HG03575 (cell line): ENCODE measurements at regions not wholly inside any gene's neighbourhood (a gene's known extent, or its start where the extent isn't known, plus 50 kb on each side); places are given as distances from the start of the nearest gene placed in this dataset.

ENCODE experiments used
- ATAC-seq: cut with Tn5 transposase; IDR thresholded peaks from one replicate; pipeline ENCODE4 v1.9.1; 2021; ENCODE audit not compliant: unreplicated experiment, insufficient number of reproducible peaks, low FRiP score; ENCODE audit errors: extremely low read depth

DNA sequence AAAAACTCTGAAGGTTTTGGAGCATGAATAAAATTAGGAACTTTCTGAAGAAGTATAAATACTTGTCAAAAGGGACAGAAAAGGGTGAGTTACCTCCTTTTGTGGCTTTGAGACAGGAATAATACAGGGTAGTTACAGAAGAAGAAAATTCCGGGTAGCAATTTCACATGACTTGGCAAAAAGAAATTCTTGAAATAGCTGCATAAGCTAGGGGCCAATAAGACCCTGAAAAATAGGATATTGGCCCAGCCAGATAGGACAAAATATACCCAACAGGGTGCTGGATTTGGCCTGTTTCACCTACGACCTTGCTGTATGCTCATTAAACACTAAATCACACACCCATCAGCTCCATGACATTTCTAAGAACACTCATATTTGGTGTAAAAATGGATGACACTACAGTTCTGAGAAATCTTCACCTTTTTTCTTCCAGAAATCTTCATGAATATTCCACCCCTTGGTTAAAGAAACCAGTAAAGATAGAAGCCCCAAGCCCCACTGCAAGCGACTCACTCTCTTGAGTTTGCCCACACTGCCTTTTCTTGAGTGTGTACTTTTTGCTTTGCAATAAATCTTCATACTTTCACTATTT, 362.7 kb downstream of the SEMA3D start:
- ATAC-seq, result no peak

DNA sequence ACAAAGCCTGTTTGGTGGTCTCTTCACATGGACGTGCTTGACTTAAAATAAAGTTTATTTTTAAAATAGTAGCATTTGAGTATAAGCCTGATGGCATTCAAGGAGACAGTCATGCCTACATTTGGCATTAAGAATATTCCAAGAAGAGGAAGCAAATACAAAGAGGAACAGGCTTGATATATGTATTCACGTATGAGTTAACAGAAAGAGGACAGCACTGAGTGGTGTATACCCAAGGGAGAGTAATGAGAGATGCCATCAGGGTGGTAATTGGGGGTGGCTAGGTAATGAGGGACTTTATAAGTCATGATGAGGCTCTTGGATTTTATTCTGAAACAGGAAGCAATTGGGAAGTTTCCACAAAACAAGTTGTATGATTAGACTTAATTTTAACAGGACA, 363.3 kb downstream of the SEMA3D start:
- no peak for ATAC-seq

DNA sequence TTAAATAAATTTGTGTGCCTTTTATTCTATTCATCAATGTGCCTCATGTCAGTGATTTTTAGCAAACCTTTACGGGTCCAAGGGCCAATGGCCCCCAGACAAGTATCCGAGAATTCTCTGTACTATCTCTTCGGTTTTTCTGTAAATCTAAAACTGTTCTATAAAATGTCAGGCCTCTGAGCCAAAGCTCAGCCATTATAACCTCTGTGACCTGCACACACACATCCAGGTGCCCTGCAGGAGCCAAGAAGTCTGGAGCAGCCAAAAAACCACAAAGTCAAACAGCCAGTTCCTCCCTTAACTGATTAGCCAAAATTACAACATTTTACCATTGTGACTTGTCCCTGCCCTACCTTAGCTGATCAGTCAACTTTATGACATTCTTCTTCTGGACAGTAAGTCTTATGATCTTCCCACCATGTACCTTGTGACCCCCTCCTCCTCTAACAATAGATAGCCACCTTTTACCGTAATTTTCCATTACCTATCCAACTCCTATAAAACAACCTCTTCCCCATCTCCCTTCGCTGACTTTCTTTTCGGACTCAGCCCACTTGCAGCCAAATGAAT, 363.8 kb downstream of the SEMA3D start:
- no peak for ATAC-seq

DNA sequence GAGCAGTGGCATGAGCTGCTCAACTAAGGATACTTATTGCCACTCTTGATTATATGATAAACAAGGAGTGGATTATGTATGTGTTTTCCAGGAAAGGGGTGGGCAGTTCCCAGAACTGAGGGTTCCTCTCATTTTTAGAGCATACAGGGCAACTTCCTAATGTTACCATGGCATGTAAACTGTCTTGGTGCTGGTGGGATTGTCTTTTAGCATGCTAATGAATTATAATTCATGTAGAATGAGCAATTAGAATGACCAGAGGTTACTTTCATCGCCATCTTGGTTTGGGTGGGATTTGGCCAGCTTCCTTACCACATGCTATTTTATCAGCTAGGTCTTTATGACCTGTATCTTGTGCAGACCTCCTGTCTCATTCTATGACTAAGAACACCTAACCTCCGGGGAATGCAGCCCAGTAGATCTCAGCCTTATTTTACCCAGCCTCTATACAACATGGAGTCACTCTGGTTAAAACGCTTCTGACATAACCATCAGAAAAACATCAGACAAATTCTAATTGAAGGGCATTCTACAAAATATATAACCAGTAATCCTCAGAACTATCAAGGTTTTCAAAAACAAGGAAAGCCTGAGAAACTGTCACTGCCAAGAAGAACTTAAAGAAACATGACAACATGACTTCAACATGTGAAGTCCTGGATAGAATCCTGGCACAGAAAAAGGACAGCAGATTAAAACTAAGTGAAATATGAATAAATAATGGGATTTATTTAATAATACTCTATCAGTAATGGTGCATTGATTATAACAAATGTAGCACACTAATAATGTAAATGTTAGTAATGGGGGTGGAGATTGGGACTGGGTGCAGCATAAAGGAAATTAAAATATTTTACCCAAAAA, 365.0 kb downstream of the SEMA3D start:
- ATAC-seq, result no peak

DNA sequence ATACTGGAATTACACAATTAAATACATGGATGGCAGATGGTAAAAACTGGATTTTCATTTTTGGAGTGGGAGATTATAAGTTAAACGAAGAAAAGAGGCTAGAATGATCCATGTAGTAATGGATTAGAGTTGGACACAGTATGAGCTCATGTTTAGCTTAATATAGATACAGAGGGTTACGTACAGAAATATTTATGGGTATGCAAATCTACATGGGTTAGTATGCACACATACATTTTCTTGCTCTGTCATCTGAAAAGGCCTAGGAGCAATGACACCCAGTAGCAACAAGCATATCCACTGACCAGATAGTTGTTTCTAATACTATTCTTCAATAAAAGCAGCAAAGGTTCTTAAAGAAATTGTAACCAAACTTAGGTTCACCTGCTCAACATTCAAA, 366.4 kb downstream of the SEMA3D start:
- no peak for ATAC-seq

DNA sequence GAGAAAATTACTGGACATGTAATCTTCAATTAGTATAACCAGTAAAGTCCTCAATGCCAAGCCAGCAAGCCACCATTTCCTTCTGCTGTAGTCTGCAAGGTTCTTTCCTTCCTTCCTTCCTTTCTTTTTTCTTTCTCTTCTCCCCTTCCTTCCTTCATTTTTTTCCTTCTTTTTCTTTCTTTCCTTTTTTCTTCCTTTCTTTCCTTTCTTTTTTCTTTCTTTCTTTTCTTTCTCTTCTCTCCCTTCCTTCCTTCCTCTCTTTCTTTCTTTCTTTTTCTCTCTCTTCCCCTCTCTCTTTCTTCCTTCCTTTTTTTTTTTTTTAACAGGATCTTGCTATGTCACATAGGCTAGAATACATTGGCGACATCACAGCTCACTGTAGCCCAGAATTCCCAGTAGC, 369.8 kb downstream of the SEMA3D start:
- no peak for ATAC-seq

DNA sequence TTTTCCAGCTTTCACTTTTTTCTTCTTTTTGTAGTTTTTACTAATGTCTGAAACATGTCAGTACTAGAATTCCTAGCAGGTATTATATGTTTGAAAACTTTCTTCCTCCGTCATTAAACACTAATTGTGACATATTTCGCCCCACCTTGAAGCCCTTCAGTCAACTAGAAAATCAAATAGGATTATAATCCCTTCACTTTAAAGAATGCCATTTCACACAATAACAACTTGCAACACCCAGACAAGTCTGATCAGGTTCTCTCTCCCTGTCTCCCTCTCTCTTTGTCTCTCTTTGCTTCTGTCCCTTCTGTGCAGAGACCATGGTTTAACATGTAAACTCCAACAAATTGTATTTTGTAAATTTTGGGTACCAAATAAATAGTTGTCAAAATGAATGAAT, 373.5 kb downstream of the SEMA3D start:
- ATAC-seq, result no peak

DNA sequence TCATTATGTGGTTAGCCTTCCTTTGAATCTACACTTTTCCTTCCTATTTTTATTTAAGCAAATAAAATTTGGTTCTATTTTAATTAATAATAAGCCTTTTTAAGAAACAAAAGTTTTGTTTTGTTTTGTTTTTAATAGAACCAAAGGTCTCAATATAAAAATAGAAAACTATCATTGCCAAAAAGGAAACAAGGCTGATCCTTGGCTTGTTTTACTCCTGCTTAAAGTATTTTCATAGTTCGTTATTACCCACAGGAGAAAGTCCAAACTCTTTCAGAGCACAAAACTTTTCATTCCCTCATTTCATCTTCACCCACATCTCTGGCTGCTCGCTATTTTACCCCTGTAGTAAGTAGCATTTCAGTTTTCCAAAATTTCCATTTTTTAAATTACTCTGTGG, 374.8 kb downstream of the SEMA3D start:
- ATAC-seq, result no peak

DNA sequence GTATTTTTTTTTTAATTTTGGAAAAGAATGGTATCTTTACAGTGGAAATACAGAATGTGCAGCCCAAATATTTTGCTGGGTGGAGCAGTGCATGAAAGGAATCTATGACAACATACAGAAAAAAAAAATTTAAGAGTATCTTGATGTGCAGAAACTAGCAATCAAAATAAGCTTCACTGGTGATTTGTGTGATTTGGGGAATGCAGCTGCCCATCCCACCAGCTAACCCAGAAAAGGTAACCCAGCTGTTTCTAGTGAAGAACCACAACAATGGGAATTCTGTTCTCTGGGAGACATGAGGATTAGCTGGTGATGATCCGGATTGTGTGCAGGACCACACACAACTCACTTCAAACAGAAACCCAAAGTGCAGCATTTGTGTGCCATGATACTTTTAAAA, 375.5 kb downstream of the SEMA3D start:
- no peak for ATAC-seq

DNA sequence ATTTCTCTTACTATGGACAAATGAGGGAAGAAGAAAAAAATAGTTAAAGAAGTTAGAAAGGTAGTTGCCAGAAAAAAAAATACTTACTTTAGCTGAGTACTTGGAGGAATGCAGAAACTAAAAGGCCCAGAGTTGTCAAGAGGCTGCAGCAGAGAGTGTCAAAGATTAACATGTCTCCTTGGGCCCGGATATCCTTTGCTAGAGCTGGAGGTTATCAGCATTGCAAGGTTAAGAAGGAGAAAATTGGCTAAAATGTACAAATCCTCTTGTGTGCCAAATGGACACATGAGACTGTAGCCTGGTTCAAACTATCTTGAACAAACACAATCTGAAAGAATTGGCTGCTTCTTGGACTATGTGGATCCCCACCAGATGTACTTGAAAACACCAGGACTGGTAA, 377.0 kb downstream of the SEMA3D start:
- no peak for ATAC-seq

DNA sequence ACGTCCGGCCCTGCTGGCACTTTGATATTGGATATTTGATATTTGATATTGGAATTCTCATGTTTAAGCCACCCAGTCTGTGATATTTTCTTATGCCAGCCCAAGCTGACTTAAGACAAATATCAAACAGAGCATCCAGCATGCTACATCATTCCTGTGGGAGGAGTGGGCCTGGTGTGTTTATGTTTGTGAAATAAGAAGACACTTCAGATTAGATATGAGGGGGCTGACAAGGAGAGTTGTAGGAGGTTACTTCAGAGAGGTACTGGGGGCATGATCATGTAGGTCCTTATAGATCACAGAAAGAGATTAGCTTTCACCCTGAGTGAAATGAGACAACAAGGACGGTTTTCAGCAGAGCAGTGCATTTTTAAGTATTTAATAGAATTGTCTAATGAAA, 382.9 kb downstream of the SEMA3D start:
- no peak for ATAC-seq

DNA sequence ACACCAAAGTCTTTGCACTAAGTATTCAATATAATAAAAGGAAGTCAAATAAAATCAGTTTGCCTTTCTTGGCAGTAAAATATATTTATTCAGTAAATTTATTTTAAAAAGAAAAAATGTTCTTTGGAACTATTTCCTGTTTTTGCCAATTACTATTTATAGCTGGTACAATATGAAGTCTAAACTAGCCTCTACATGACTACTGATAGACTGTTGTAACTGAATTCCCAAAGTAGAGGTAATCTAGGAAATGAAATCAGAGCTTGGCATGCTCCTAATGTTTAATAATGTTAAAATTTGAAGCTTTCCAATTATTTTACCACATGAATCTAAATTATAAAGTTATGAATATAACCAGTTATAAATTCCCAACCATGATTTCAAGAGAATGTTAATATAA, 385.5 kb downstream of the SEMA3D start:
- ATAC-seq, result no peak

DNA sequence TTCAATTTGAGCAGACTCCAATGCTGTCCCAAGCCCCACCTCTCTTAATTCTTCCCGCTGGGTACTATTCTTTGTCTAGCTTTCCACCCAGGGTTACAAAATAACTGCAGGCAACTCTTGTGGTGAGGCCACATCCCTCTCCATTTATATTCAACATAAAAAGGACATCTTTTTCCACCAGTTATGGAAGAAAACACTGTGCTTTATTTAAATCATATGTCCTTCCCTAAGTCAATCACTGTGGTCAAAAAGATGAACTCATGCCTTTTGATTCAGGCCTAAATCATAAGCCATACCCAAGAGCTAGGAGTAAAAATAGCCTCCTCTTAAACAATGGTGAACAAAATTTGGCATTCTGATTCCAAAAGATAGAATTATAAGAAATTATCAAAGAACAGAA, 386.0 kb downstream of the SEMA3D start:
- ATAC-seq, result no peak

DNA sequence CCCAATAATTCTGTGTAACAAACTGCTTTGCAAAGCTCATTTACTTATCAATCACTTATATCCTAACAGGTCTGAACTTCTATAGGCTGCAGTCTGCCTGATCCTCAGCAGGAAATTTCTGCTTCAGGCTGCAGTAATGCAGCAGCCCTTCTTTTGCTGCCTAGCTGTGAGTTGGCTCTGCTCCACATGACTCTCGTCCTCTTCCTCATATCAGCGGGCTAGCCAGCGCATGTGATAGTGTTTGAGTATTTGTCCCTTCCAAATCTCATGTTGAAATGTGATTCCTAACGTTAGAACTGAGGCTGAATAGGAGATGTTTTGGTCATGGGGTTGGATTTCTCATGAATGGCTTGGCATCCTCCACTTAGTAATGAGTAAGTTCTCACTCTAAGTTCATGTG, 387.8 kb downstream of the SEMA3D start:
- no peak for ATAC-seq

DNA sequence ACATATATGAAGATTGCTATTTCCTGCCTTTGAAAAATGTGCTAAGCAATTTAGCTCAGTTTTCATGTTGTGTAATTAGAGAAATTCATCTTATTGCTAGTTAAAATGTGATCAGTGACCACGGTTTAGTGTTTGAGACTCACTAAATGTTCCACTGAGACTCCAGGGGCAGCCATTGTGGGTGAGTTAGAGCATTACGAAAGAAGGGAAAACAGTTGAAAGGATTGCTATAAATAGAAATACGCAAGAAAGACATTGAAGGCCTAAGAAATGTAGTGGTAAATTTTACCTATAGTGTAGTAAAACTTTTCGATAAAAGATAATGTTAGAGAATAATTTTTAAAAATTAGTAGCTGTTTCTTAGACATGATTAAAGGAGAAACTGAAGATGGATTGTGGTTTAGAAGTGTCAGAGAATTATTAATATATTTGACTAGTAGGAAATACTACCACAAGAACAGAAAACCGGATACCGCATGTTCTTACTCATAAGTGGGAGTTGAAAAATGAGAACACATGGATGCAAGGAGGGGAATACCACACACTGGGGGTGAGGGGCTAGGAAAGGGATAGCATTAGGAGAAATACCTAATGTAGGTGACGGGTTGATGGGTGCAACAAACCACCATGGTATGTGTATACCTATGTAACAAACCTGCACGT, 394.5 kb downstream of the SEMA3D start:
- no peak for ATAC-seq

DNA sequence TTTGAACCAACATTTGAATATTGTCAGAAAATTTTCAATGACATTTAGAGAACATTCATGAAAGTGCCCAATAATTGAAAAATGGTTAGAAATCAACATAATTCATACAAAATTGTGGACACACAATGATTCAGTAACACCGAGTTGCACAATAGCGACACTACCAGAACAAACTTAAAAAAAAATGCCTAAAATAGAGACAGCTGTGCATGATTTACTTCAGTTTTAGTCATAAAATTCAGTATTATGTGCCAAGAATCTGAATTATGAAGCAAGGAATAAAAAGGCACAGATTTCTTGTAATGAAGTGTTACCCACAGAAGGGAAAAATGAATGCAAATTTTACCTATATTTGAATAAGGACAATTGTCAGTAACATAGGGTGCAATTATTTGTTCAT, 396.0 kb downstream of the SEMA3D start:
- ATAC-seq, result no peak

DNA sequence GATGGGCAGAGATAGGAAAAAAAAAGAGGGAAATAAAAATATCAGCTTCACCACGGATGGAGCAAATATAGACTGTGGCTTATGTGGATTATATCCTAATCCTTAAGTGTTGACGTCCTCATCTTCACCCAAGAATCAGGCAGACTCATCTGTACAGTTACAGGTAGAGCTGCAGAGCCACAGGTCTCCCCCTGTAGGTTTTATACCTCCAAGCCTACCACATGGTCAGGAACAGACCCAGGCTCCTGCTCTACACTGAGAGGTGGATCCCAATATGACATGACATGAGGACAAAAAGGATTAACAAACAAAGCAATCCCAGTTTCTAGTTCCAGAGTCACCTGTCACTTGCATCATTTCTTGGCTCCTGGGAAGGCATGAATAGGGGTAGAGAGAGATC, 400.8 kb downstream of the SEMA3D start:
- ATAC-seq, result no peak

DNA sequence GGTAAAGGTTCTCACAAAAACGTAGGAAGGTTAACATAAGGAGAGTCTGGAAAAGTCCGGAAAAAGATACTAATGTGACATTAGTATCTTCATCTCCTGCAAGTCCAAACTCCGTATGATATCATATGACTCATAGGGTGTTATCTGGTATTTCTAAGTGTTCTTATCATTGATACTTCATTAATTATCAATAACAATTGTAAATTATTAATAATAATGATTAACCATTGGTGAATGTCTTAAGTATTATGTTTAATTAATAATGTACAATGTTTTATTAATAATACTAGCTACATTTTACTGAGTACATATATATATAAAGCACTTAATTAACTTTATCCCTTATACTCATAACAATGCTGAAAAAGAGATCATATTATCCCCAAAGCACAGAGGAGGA, 402.4 kb downstream of the SEMA3D start:
- no peak for ATAC-seq

DNA sequence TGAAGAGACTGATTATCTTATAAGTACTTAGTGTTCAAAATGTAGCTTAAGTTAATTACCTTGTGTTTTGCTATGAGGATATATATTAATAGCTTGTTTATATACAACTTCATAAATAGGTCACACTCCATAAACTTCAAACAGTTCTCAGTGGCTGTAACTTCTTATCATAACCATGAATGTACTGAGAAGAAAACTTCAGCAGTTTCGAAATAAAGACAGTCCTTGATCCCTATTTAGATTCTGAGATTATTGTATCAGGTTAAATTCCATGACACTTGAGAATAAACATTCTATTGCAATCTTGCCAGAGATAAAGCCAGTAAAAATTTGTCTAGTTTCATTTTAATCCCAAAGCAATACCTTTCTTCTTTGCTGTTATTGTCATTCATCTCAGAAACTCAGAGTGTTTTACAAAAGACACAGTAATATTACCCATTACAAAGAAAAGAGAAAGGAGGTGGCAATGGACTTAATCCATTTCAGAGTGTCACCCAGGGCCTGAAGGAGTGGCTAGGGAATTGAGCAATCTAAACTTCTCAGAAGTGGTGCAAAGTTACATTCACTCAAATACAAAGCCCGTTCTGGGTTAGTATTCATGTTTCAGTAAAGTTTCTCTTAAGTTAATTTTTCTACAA, 403.6 kb downstream of the SEMA3D start:
- ATAC-seq, result no peak

DNA sequence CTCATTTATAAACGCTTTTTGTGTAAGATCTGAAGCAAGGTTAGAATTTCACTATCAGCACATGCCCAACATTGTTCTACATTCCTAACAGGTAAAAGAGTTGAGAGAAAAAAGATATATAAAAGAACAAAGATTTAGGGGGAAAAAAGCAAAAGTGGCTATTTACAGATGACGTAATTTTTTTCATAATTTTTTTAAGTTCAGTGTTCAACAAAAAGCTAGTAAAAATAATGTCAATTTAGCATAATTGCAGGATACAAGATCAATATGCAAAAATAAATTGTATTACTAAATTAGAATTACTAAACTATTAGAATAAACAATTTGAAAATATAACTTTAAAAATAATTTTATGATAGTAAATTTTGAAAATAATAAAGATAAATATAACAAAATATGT, 405.0 kb downstream of the SEMA3D start:
- no peak for ATAC-seq
